Cardiac fibroblast (primary cell): ENCODE measurements at regions not wholly inside any gene's neighbourhood (a gene's known extent, or its start where the extent isn't known, plus 50 kb on each side); places are given as distances from the start of the nearest gene placed in this dataset.
"Not testable (repeated sequence)": the region's sequence is repeated elsewhere in the genome, so short reads cannot be mapped to it uniquely, and the experiment has no call there.

Experiments
- DNase-seq, 2 donors: peaks; one replicate each; pipeline versions ENCODE4 v3.0.0 to v3.0.0-alpha.2; 2010; ENCODE audit warnings: low read depth in 2 of 2
- H3K4me3 ChIP-seq, 2 donors: replicated peaks in 1 of 2; 1 replicate in 1 of 2; 2 replicates in 1 of 2; pipeline ENCODE4 v1.5.1; 2011; ENCODE audit warnings: low read depth in 2 of 2, low read length in 2 of 2, mild to moderate bottlenecking in 2 of 2, moderate library complexity in 1 of 2
- TF ChIP-seq, protein P1 (sequence below): IDR thresholded peaks from one replicate; pipeline ENCODE4 v1.5.1; 2011; ENCODE audit warnings: low read depth, mild to moderate bottlenecking, low read length, inconsistent platforms

DNA sequence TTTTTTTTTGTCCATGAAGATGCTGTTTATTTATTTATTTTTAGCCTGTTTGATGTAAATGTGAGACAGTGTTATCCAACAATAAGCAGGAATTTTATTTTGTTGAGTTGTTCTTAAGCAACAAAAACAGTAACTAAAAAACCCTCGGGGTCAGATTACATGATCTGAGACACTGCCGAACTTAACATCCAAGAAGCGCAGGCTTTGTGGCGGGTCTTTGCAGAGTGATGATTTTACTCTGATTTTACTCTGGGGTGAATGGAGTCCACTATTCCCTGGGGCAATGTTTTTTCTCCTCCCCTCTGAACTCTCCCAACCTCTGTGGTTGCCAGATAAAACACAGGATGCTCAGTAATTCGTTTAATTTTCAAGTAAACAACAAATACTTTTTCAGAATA, 450.1 kb upstream of the B3GAT1 start:
- no peak for DNase-seq
- no peak overlapping the region for H3K4me3 ChIP-seq
- TF ChIP-seq, protein P1, sequence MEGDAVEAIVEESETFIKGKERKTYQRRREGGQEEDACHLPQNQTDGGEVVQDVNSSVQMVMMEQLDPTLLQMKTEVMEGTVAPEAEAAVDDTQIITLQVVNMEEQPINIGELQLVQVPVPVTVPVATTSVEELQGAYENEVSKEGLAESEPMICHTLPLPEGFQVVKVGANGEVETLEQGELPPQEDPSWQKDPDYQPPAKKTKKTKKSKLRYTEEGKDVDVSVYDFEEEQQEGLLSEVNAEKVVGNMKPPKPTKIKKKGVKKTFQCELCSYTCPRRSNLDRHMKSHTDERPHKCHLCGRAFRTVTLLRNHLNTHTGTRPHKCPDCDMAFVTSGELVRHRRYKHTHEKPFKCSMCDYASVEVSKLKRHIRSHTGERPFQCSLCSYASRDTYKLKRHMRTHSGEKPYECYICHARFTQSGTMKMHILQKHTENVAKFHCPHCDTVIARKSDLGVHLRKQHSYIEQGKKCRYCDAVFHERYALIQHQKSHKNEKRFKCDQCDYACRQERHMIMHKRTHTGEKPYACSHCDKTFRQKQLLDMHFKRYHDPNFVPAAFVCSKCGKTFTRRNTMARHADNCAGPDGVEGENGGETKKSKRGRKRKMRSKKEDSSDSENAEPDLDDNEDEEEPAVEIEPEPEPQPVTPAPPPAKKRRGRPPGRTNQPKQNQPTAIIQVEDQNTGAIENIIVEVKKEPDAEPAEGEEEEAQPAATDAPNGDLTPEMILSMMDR = no peak

DNA sequence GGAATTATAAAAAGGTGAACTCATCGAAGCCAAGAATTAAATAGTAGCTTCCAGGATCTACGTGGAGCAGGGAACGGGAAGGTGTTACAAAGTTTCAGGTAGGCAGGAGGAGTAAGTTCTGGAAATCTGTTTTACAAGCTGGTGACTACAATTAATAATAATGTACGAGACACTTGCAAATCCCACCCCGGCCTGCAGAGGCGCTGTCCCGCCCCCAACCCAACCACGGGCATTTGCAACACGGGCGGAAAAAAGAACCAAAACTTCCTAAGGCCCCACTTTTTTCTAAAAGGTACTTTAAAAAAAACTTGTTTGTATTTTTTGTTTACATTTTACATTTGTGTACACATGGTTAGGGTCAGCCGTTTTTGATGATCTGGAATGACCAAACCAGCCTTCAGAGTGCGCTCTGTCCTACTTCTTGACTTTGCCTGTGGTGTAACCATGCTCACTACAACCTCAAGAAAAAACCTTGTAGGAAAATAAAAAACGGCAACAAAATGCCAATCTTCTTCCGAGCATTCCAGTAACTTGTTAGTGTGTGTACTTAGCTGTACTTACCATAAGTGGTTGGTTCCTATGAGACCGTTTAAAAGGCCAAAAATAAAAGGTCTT, 449.6 kb upstream of the B3GAT1 start:
- DNase-seq = no peak
- TF ChIP-seq, protein P1 = no peak
- no peak overlapping the region for H3K4me3 ChIP-seq

DNA sequence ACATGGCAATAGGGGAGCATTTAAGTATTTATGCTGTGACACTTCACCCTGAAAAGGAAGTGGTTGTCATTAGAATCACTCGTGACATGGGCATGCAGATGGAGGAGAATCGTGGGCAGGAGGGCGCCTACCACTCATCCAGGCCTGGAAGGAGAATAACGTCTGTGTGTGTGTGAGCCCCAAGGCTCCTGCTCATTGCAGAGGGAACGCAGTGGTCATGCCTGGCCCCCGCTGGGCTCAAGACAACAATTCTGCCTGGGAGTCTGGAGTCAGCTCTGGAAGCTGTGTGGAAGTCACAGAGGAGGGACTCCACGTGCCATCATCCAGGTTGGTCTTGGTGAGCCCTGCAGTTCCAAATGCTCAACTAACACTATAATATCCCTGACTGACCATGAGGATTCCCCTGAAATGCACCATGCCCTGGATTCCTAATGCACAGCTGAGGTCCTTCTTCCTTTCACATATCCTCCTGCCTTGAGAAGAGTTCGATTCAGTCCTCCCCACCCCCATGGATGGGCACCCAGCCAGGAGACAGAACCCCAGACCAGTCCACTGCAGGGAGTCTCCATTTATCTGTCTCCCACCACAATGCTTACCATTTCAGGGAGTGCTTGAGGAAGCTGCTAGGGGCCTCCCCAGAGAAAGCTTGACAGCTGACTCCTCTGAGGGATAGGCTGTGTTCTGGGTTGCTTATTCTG, 446.9 kb upstream of the B3GAT1 start:
- TF ChIP-seq, protein P1 = no peak
- H3K4me3 ChIP-seq = no peak overlapping the region
- DNase-seq = no peak

DNA sequence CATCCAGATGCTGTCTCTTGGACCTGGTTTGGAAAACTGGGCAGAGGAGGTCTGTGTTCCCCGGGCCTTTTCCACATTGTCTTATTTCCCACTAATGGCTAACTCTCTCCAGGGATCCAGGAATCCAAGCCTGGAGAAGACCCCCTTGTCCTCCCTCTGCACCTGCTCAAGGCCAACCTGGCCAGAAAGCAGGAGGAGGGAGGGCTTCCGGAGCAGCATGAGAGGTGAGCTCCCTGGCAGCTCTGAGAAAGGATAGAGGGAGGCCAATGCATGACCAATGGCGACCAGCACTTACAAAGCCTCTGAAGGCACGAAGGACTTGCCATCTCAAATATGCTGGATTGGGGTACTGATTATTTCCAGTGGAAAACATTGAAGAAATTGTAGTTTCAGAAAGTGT, 445.0 kb upstream of the B3GAT1 start:
- H3K4me3 ChIP-seq = no peak overlapping the region
- DNase-seq = no peak
- TF ChIP-seq, protein P1 = no peak

DNA sequence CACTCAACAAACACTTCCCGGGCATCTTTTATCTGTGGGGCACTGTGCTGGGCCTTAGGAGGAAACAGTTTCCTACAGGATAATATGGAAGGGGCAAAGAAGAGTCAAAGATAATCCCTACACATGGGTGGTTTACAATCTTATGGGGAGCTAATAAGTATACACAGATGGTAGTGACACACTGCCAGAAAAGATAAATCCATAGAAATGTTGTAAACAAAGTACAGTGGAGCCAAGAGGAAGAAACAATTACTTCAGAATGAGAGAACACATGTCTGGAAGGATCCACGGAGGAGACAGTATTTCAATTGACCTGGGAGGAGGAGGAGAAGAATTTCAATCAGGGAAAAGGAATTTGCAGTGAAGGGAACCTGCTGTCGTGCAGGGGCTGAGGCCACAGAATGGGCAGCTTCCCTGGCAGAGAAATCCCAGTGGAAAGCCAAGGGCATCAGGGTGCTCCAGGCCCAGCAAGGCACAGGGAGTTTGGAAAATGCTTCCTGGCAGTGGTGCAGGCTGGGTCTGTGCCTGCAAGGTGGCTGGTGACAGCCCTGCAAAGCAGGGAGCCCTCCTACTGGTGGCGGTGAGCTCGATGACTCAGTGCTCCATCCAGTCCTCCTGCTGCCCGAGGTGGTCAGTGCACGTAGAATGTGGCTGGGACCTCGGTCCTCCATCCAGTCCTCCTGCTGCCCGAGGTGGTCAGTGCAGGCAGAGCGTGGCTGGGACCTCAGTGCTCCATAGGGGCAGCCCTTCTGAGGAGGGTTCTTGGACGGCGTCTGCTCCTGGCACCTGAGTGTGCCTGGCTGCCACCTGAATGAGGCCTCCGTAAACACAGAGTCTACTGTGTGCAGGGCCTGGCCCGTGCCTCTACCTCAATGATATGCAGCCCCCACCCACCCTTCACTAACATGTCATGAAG, 444.3 kb upstream of the B3GAT1 start:
- TF ChIP-seq, protein P1 = no peak
- H3K4me3 ChIP-seq = no peak overlapping the region
- no peak for DNase-seq

DNA sequence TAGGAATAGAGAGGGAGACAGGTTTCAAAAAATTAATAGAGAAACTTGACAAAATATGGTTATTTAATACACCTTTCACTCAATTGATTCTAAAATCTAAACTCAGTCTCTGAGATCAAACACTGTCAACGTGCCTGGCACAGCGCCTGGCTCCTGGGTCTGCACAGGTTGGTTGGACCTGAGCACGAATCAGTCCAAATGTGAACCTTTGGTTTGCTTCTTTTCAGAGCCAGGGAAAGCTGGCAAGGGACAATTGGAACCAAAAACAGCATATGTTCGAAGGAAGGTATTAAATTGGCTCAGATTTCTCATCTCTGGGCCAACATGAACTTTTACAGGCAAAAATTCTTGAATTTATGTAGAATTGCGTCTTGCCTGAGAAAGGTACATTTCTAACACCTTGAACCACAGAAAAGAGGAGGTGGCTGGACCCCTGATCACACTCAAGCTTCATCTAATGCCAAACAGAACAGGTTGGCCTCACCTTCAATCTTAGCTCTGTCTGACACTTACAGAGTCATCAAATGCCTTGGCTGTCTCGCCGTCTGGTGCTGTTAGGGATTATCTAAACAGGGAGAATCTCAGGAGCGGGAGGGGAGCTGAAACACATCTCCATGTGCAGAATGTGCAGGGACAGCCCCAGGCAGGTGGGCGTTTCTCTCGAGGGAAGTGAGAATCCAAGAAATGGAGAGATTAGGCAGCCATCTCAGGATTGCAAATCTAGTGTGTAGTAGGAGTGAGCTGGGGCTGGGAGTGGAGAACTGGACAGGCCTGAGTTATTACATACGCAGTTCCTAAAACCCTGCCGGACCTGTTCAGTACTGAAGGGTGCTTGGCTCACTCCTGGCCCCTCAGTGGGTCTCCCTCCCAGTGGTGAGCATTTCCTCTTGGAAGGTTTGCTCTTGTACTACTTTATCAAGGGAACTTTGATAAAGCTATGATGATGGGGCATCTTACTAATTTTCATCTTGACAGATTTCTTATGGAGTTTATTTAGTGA, 442.2 kb upstream of the B3GAT1 start:
- H3K4me3 ChIP-seq = no peak overlapping the region
- DNase-seq = no peak
- TF ChIP-seq, protein P1 = no peak

DNA sequence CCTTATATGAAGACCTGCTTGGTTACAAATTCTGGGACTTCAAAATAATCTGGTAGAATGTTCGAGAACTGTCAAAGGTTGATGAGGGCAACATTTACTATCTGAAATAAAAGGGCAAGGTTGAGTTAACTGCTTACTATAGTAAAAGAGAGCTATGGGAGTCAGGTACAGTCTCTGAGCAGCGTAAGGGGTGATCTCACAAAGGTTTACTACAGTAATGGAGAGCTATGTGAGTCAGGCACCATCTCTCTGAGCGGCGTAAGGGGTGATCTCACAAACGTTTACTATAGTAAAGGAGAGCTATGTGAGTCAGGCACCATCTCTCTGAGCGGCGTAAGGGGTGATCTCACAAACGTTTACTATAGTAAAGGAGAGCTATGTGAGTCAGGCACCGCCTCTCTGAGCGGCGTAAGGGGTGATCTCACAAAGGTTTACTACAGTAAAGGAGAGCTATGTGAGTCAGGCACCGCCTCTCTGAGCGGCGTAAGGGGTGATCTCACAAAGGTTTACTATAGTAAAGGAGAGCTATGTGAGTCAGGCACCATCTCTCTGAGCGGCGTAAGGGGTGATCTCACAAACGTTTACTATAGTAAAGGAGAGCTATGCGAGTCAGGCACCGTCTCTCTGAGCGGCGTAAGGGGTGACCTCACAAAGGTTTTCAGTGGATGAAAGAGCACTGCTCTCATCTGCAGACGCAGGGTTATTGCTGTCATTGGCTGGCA, 439.6 kb upstream of the B3GAT1 start:
- DNase-seq = peak in 1 of 2 donors; percentile 18

More for the DNA sequence above, 439.6 kb upstream of the B3GAT1 start:
- not testable (repeated sequence) for H3K4me3 ChIP-seq
